Adrenal gland (tissue), 5 donors: ENCODE measurements at regions not wholly inside any gene's neighbourhood (a gene's known extent, or its start where the extent isn't known, plus 50 kb on each side); places are given as distances from the start of the nearest gene placed in this dataset.

Experiments used
- POLR2A ChIP-seq, 2 donors: fragments of 450-650 bp; IDR thresholded peaks; one replicate each; pipeline ENCODE4 v1.6.1; 2017; ENCODE audit warnings: antibody characterized with exemption in 2 of 2, mild to moderate bottlenecking in 2 of 2, moderate library complexity in 1 of 2
- TF ChIP-seq, protein P1 (sequence below), 6 experiments: fragments of 450-650 bp in 4 of 6; fragments of 200-600 bp in 2 of 6; sonication (generic) in 1 of 6; IDR thresholded peaks; 1 replicate in 5 of 6; 2 replicates in 1 of 6; pipeline versions ENCODE4 v1.5.1 to v1.8.0; 2016 to 2021; ENCODE audit warnings: antibody characterized with exemption in 6 of 6, mild to moderate bottlenecking in 2 of 6, moderate library complexity in 1 of 6
- donor health status: DM: no; HTN: no; CAD: no.

DNA sequence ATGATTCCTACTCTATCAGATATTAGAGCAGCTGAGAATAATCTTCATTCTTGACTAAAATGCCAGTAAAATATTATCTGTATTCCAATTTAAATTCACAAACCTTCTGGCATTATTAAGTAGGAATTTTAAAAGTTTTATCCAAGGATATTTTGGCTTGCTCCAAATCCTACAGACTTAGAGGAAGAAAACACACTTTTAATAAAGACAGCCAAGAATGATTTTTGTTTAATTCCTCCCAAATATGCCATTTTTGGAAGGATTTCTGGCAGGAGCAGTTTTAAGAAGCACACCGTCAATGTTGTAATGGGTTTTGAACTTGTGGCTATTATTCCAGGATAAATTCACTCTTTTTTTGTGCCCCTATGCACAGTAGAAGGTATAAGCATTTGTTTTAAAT lies 355.1 kb downstream of the SLITRK5 start:
- TF ChIP-seq, protein P1, sequence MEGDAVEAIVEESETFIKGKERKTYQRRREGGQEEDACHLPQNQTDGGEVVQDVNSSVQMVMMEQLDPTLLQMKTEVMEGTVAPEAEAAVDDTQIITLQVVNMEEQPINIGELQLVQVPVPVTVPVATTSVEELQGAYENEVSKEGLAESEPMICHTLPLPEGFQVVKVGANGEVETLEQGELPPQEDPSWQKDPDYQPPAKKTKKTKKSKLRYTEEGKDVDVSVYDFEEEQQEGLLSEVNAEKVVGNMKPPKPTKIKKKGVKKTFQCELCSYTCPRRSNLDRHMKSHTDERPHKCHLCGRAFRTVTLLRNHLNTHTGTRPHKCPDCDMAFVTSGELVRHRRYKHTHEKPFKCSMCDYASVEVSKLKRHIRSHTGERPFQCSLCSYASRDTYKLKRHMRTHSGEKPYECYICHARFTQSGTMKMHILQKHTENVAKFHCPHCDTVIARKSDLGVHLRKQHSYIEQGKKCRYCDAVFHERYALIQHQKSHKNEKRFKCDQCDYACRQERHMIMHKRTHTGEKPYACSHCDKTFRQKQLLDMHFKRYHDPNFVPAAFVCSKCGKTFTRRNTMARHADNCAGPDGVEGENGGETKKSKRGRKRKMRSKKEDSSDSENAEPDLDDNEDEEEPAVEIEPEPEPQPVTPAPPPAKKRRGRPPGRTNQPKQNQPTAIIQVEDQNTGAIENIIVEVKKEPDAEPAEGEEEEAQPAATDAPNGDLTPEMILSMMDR (IDR thresholded peaks at IDR 0.05), result no peak
- no peak for TF ChIP-seq POLR2A (IDR thresholded peaks at IDR 0.05)
